Stomach (tissue), 4 donors: ENCODE measurements at regions not wholly inside any gene's neighbourhood (a gene's known extent, or its start where the extent isn't known, plus 50 kb on each side); places are given as distances from the start of the nearest gene placed in this dataset.

Source experiments
- EP300 ChIP-seq: sonication (generic); formaldehyde crosslinking; IDR thresholded peaks from one replicate; pipeline ENCODE4 v1.6.1; 2017; ENCODE audit warnings: antibody characterized with exemption
- POLR2A ChIP-seq, 4 donors: fragments of 450-650 bp; IDR thresholded peaks; one replicate each; pipeline ENCODE4 v1.6.1; 2016; ENCODE audit warnings: antibody characterized with exemption in 4 of 4, control low read depth in 2 of 4, mild to moderate bottlenecking in 1 of 4, moderate library complexity in 1 of 4
- POLR2AphosphoS5 ChIP-seq, 3 donors: sonication (generic); formaldehyde crosslinking; IDR thresholded peaks; one replicate each; pipeline ENCODE4 v1.6.1; 2016; ENCODE audit warnings: antibody characterized with exemption in 3 of 3
- TF ChIP-seq, protein P1 (sequence below), 7 experiments: fragments of 450-650 bp in 4 of 7; fragments of 200-600 bp in 3 of 7; sonication (generic) in 3 of 7; IDR thresholded peaks; one replicate each; pipeline ENCODE4 v1.5.1; 2016 to 2019; ENCODE audit warnings: antibody characterized with exemption in 7 of 7, control low read depth in 2 of 7, mild to moderate bottlenecking in 1 of 7

GRCh38 chr3:176714034-176714433 lies 483.2 kb downstream of the TBL1XR1 start:
- TF ChIP-seq EP300 (no peak), POLR2AphosphoS5 (IDR thresholded peaks at IDR 0.05) (no peak), POLR2A (IDR thresholded peaks at IDR 0.05) (no peak)
- TF ChIP-seq, protein P1, sequence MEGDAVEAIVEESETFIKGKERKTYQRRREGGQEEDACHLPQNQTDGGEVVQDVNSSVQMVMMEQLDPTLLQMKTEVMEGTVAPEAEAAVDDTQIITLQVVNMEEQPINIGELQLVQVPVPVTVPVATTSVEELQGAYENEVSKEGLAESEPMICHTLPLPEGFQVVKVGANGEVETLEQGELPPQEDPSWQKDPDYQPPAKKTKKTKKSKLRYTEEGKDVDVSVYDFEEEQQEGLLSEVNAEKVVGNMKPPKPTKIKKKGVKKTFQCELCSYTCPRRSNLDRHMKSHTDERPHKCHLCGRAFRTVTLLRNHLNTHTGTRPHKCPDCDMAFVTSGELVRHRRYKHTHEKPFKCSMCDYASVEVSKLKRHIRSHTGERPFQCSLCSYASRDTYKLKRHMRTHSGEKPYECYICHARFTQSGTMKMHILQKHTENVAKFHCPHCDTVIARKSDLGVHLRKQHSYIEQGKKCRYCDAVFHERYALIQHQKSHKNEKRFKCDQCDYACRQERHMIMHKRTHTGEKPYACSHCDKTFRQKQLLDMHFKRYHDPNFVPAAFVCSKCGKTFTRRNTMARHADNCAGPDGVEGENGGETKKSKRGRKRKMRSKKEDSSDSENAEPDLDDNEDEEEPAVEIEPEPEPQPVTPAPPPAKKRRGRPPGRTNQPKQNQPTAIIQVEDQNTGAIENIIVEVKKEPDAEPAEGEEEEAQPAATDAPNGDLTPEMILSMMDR (IDR thresholded peaks at IDR 0.05) = no peak
